ENCODE measurements at regions not wholly inside any gene's neighbourhood (a gene's known extent, or its start where the extent isn't known, plus 50 kb on each side); places are given as distances from the start of the nearest gene placed in this dataset.

DNA sequence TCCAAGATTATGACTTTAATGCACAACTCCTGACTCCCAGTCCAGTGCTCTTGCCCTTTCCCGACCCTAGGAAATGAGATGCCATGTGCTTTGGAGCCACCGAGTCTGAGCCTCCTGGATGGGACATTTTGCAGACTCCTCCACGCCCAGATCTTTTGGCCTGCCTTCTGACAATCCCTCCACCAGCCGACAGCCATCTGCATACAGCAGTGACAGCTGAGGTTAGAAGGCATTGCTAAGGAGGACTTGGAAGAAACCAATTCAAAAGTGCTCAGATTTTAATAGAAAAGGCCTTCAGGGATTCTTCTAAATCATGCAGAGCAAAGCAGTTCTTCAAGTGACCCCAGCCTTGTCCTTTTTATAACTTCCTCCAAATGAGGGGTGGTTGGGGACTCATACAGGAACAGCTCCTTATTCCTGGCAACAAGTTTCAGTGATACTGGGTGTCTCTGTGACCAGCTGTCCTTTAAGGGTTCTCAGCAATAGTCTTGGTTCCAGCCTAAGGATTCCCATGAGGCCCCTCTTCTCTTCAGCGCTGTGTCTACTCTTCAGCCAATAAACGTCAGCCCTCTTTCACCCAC is 369.3 kb downstream of the PBX1 start:
- Mint-ChIP-seq H3K4me3 (ENCODE audit: unreplicated experiment) (no peak overlapping the region), H3K36me3 (ENCODE audit: low read depth, unreplicated experiment) (no peaks in the 10 kb centered on the region), H3K27me3 (ENCODE audit: unreplicated experiment) (no peaks in the 10 kb centered on the region), H3K4me1 (ENCODE audit: unreplicated experiment) (peaks cover 21% of the 10 kb centered on the region), H3K9me3 (ENCODE audit: unreplicated experiment) (no peaks in the 10 kb centered on the region), H3K27ac (ENCODE audit: unreplicated experiment) (no peak overlapping the region)
- TF ChIP-seq, protein P1, sequence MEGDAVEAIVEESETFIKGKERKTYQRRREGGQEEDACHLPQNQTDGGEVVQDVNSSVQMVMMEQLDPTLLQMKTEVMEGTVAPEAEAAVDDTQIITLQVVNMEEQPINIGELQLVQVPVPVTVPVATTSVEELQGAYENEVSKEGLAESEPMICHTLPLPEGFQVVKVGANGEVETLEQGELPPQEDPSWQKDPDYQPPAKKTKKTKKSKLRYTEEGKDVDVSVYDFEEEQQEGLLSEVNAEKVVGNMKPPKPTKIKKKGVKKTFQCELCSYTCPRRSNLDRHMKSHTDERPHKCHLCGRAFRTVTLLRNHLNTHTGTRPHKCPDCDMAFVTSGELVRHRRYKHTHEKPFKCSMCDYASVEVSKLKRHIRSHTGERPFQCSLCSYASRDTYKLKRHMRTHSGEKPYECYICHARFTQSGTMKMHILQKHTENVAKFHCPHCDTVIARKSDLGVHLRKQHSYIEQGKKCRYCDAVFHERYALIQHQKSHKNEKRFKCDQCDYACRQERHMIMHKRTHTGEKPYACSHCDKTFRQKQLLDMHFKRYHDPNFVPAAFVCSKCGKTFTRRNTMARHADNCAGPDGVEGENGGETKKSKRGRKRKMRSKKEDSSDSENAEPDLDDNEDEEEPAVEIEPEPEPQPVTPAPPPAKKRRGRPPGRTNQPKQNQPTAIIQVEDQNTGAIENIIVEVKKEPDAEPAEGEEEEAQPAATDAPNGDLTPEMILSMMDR (IDR thresholded peaks at IDR 0.05; ENCODE audit: unreplicated experiment) = no peak
- no peak for DNase-seq (ENCODE audit: low spot score)

DNA sequence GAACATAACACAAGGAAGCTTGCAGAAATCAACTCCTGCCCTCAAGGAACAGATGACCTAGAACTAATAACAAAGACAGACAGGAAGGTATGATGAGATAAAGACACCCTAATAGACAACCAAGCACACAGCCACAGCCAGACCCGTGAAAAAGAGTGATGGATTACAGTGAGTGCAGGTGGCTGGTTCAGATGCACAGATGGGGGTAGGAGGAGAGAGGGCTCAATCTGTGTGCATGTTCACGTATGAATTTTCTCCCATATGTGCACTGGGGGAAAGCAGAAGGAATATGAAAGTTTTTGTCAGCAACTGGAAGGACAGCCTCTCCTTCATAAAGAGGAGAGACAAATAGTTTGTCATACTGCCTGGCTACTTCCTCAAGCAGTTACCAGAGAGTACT is 367.1 kb downstream of the PBX1 start:
- H3K4me1 Mint-ChIP-seq (ENCODE audit: unreplicated experiment) = peaks cover 6% of the 10 kb centered on the region
- DNase-seq (ENCODE audit: low spot score) = no peak
- H3K27me3 Mint-ChIP-seq (ENCODE audit: unreplicated experiment) = no peaks in the 10 kb centered on the region
- TF ChIP-seq, protein P1 (IDR thresholded peaks at IDR 0.05; ENCODE audit: unreplicated experiment) = no peak
- H3K27ac Mint-ChIP-seq (ENCODE audit: unreplicated experiment) = no peak overlapping the region
- H3K9me3 Mint-ChIP-seq (ENCODE audit: unreplicated experiment) = no peaks in the 10 kb centered on the region
- no peaks in the 10 kb centered on the region for H3K36me3 Mint-ChIP-seq (ENCODE audit: low read depth, unreplicated experiment)
- H3K4me3 Mint-ChIP-seq (ENCODE audit: unreplicated experiment) = no peak overlapping the region

DNA sequence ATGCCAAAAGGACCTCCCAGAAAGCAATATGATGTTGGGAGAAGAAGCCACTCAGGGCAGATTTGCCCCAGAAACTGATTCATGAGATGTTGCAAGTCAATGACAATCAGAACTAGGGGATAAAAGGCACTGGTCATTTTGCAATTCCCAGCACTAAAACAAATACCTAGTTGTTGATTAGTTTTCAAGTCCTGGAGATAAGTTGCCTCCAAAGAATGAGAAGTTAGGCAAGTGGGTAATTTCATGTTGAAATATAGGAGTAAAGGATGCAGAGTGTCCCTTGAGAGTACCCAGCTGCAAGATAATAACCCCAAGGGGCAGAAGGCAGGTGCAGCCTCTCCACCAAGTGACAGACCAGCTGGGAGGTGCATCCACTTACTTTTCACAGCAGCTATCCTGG is 363.6 kb downstream of the PBX1 start:
- Mint-ChIP-seq H3K4me1 (ENCODE audit: unreplicated experiment) (peaks cover 3% of the 10 kb centered on the region), H3K4me3 (ENCODE audit: unreplicated experiment) (no peak overlapping the region), H3K27ac (ENCODE audit: unreplicated experiment) (no peak overlapping the region), H3K27me3 (ENCODE audit: unreplicated experiment) (no peaks in the 10 kb centered on the region), H3K36me3 (ENCODE audit: low read depth, unreplicated experiment) (no peaks in the 10 kb centered on the region), H3K9me3 (ENCODE audit: unreplicated experiment) (no peaks in the 10 kb centered on the region)
- DNase-seq (ENCODE audit: low spot score) = no peak
- TF ChIP-seq, protein P1 (IDR thresholded peaks at IDR 0.05; ENCODE audit: unreplicated experiment) = no peak

DNA sequence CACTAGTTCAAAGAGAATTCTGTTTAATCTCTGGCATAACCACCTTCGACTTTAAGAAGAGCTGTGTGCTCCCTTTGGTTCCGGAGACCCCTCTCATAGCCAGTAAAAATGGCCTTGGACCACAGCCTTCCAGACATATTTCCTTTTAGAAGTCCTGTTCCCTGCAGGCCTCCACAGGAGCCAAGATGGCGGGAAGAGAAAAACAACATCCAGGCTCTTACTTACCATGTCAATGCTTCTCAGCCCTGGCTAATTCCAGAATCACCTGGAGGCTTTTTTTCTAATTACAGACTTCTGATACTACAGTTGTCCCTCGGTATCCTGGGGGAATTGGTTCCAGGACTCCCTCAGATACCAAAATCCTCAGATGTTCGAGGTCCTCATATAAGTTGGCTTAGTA is 362.5 kb downstream of the PBX1 start:
- DNase-seq (ENCODE audit: low spot score) = no peak
- no peak overlapping the region for H3K27ac Mint-ChIP-seq (ENCODE audit: unreplicated experiment)
- no peaks in the 10 kb centered on the region for H3K36me3 Mint-ChIP-seq (ENCODE audit: low read depth, unreplicated experiment)
- peaks cover 3% of the 10 kb centered on the region for H3K4me1 Mint-ChIP-seq (ENCODE audit: unreplicated experiment)
- H3K27me3 Mint-ChIP-seq (ENCODE audit: unreplicated experiment) = no peaks in the 10 kb centered on the region
- H3K4me3 Mint-ChIP-seq (ENCODE audit: unreplicated experiment) = no peak overlapping the region
- H3K9me3 Mint-ChIP-seq (ENCODE audit: unreplicated experiment) = no peaks in the 10 kb centered on the region
- TF ChIP-seq, protein P1 (IDR thresholded peaks at IDR 0.05; ENCODE audit: unreplicated experiment) = no peak

DNA sequence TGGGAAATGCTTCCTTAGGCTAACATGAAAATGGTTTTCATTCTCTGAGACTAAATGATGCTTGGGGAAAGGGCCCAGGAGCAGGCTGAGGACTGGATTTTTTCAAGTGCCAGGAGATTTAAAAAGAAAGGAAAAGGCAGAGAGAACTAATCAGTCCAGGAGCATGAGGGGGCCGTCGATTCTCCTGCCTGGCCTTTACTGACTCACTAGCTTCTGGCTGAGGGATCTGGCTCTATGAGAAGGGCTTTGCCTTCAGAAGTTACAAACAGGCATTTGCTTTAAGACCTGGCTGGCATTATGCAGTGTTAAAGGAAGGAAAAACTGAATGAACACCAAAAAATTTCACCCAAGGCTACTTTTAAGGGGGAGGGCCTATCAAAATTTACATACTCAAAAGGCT is 359.2 kb downstream of the PBX1 start:
- DNase-seq (ENCODE audit: low spot score) = no peak
- H3K27me3 Mint-ChIP-seq (ENCODE audit: unreplicated experiment) = no peaks in the 10 kb centered on the region

More for the DNA sequence above, 359.2 kb downstream of the PBX1 start:
- Mint-ChIP-seq H3K4me3 (ENCODE audit: unreplicated experiment) (no peak overlapping the region), H3K36me3 (ENCODE audit: low read depth, unreplicated experiment) (no peaks in the 10 kb centered on the region), H3K4me1 (ENCODE audit: unreplicated experiment) (no peaks in the 10 kb centered on the region), H3K27ac (ENCODE audit: unreplicated experiment) (no peak overlapping the region), H3K9me3 (ENCODE audit: unreplicated experiment) (no peaks in the 10 kb centered on the region)
- TF ChIP-seq, protein P1 (IDR thresholded peaks at IDR 0.05; ENCODE audit: unreplicated experiment) = no peak

Data from endothelial cell (in vitro differentiated cells).